ENCODE measurements at regions not wholly inside any gene's neighbourhood (a gene's known extent, or its start where the extent isn't known, plus 50 kb on each side); places are given as distances from the start of the nearest gene placed in this dataset.

- no peaks in the 10 kb centered on the region for H3K36me3 Mint-ChIP-seq
- TF ChIP-seq CTCF (IDR thresholded peaks at IDR 0.05; ENCODE audit: unreplicated experiment) = no peak
- no peak for DNase-seq (ENCODE audit: low spot score in 2 of 2, unreplicated experiment in 2 of 2)
- H3K9me3 Mint-ChIP-seq = no peaks in the 10 kb centered on the region
- H3K4me1 Mint-ChIP-seq = peaks cover 1% of the 10 kb centered on the region
- H3K4me3 Mint-ChIP-seq = no peak overlapping the region
- H3K27me3 Mint-ChIP-seq (ENCODE audit: low read depth) = no peaks in the 10 kb centered on the region
- H3K27ac Mint-ChIP-seq = no peak overlapping the region
Measured at GRCh38 chr2:225768741-225769140, 369.2 kb downstream of the NYAP2 start.

GRCh38 chr2:225766431-225766830 is 366.9 kb downstream of the NYAP2 start:
- Mint-ChIP-seq H3K27ac (no peak overlapping the region), H3K9me3 (no peaks in the 10 kb centered on the region), H3K4me1 (peaks cover 1% of the 10 kb centered on the region), H3K4me3 (no peak overlapping the region), H3K27me3 (ENCODE audit: low read depth) (no peaks in the 10 kb centered on the region), H3K36me3 (no peaks in the 10 kb centered on the region)
- no peak for DNase-seq (ENCODE audit: low spot score in 2 of 2, unreplicated experiment in 2 of 2)
- no peak for TF ChIP-seq CTCF (IDR thresholded peaks at IDR 0.05; ENCODE audit: unreplicated experiment)

DNA sequence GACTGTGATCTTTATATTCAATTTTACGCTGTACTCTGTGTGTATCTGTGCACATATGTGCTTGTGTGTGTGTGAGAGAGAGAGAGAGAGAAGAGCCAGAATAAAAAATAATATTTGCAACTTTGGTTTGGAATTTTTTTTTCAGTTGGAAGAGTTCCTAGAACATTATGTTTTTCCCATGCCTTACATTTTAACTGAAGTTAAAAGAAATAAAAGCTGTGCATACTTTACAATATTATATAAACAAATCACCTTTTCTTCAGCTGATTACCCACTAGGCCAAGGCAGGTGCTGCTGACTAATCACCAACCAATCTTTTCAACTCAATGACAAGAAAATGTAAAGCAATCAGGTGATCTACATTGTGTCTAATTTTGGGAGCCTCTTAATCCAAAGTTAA is 366.3 kb downstream of the NYAP2 start:
- H3K4me1 Mint-ChIP-seq = peaks cover 1% of the 10 kb centered on the region
- DNase-seq (ENCODE audit: low spot score in 2 of 2, unreplicated experiment in 2 of 2) = no peak
- TF ChIP-seq CTCF (IDR thresholded peaks at IDR 0.05; ENCODE audit: unreplicated experiment) = no peak
- no peaks in the 10 kb centered on the region for H3K36me3 Mint-ChIP-seq
- no peak overlapping the region for H3K27ac Mint-ChIP-seq
- no peaks in the 10 kb centered on the region for H3K27me3 Mint-ChIP-seq (ENCODE audit: low read depth)
- H3K9me3 Mint-ChIP-seq = no peaks in the 10 kb centered on the region
- H3K4me3 Mint-ChIP-seq = no peak overlapping the region

- no peak for DNase-seq (ENCODE audit: low spot score in 2 of 2, unreplicated experiment in 2 of 2)
- H3K36me3 Mint-ChIP-seq = no peaks in the 10 kb centered on the region
- no peak overlapping the region for H3K27ac Mint-ChIP-seq
- H3K4me1 Mint-ChIP-seq = no peaks in the 10 kb centered on the region
- TF ChIP-seq CTCF (IDR thresholded peaks at IDR 0.05; ENCODE audit: unreplicated experiment) = no peak
- H3K9me3 Mint-ChIP-seq = no peaks in the 10 kb centered on the region
- H3K4me3 Mint-ChIP-seq = no peak overlapping the region
- H3K27me3 Mint-ChIP-seq (ENCODE audit: low read depth) = no peaks in the 10 kb centered on the region
Measured at GRCh38 chr2:225764346-225764745, 364.8 kb downstream of the NYAP2 start.

DNA sequence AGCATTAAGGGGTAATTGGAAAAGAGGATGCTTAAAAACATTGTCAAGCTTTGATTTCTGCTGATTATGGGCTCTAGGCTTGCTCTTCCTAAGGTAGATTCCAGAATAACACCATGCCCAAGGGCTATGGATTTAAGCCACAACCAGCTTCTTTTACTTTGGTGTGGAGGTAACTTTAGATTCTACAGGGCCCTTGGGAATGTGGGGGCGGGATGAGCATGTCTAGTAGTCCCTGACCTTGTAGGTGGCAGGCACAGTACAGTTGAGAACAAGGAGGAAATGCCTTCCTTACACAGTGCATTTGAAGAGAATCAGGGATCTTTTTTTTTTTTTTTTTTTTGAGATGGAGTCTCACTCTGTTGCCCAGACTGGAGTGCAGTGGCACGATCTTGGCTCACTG is 364.2 kb downstream of the NYAP2 start:
- no peak for DNase-seq (ENCODE audit: low spot score in 2 of 2, unreplicated experiment in 2 of 2)
- Mint-ChIP-seq H3K9me3 (no peaks in the 10 kb centered on the region), H3K4me1 (no peaks in the 10 kb centered on the region), H3K27me3 (ENCODE audit: low read depth) (no peaks in the 10 kb centered on the region), H3K4me3 (no peak overlapping the region), H3K36me3 (no peaks in the 10 kb centered on the region), H3K27ac (no peak overlapping the region)
- no peak for TF ChIP-seq CTCF (IDR thresholded peaks at IDR 0.05; ENCODE audit: unreplicated experiment)

DNA sequence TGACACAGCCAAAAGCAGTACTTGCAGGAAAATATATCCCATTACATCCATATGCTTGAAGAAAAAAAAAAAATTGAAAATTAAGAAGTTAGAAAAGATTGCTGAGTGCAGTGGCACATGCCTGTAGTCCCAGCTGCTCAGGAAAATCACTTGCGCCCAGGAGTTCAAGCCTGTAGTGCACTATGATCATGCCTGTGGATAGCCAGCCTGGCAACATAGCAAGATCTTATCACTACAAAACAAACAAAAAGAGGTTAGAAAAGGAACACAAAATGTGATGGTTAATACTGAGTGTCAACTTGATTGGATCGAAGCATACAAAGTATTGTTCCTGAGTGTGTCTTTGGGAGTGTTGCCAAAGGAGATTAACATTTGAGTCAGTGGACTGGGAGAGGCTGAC is 361.9 kb downstream of the NYAP2 start:
- Mint-ChIP-seq H3K27ac (no peak overlapping the region), H3K4me3 (no peak overlapping the region), H3K36me3 (no peaks in the 10 kb centered on the region), H3K9me3 (no peaks in the 10 kb centered on the region), H3K4me1 (no peaks in the 10 kb centered on the region), H3K27me3 (ENCODE audit: low read depth) (no peaks in the 10 kb centered on the region)
- DNase-seq (ENCODE audit: low spot score in 2 of 2, unreplicated experiment in 2 of 2) = no peak
- no peak for TF ChIP-seq CTCF (IDR thresholded peaks at IDR 0.05; ENCODE audit: unreplicated experiment)
